ENCODE measurements at regions not wholly inside any gene's neighbourhood (a gene's known extent, or its start where the extent isn't known, plus 50 kb on each side); places are given as distances from the start of the nearest gene placed in this dataset.

DNA sequence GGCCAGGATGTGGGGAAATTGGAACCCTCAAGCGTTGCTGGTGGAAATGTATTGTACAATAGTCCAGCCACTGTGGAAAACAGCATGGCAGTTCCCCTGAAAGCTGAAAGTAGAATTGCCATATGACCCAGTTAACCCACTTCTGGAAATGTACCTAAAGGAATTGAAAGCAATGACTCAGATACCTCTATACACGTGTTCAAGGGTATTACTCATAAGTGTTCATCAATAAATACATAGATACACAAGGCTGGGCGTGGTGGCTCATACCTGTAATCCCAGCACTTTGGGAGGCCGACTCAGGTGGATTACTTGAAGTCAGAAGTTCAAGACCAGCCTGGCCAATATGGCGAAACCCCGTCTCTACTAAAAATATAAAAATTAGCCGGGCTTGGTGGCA is 71.9 kb upstream of the IRS2 start:
- no peak for DNase-seq (ENCODE audit: low spot score)
- TF ChIP-seq, protein P1, sequence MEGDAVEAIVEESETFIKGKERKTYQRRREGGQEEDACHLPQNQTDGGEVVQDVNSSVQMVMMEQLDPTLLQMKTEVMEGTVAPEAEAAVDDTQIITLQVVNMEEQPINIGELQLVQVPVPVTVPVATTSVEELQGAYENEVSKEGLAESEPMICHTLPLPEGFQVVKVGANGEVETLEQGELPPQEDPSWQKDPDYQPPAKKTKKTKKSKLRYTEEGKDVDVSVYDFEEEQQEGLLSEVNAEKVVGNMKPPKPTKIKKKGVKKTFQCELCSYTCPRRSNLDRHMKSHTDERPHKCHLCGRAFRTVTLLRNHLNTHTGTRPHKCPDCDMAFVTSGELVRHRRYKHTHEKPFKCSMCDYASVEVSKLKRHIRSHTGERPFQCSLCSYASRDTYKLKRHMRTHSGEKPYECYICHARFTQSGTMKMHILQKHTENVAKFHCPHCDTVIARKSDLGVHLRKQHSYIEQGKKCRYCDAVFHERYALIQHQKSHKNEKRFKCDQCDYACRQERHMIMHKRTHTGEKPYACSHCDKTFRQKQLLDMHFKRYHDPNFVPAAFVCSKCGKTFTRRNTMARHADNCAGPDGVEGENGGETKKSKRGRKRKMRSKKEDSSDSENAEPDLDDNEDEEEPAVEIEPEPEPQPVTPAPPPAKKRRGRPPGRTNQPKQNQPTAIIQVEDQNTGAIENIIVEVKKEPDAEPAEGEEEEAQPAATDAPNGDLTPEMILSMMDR (IDR thresholded peaks at IDR 0.05; ENCODE audit: extremely low read depth, missing control alignments), result no peak

DNA sequence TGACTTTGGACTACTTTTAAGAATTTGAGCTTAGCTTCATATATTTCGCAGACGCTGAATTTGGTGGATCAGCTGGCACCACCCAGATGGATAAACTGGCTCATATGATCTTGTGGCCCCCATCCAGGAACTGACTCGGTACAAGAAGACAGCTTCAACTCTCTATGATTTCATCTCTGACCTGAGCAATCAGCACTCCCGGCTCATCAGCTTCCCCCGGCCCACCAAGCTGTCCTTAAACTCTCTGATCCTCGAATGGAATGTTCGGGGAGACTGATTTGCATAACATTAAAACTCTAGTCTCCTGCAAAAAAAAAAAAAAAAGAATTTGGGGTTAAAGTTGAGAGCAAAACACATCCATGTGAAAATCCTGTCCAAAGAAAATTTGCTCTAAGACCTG is 71.4 kb upstream of the IRS2 start:
- TF ChIP-seq, protein P1 (IDR thresholded peaks at IDR 0.05; ENCODE audit: extremely low read depth, missing control alignments), result no peak
- no peak for DNase-seq (ENCODE audit: low spot score)

DNA sequence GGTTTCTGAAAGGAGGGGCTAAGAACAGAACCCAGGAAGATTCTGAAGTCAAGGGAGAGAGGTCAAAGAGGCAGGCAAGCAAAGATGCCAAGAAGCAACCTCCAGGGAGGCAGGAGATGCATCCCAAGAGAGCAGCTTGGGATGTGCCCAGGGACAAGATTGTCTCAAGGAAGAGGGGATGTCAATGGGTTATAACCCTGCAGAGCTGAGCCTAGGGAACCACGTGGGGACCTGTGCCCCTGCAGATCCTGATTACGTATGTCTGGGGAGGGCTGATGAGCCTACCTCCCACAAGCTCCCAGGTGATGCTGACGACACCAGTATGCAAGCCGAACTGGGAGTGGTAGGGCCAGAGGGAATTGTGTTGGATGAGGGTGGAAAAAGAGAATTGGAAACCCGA is 70.9 kb upstream of the IRS2 start:
- TF ChIP-seq, protein P1 (IDR thresholded peaks at IDR 0.05; ENCODE audit: extremely low read depth, missing control alignments), result no peak

DNA sequence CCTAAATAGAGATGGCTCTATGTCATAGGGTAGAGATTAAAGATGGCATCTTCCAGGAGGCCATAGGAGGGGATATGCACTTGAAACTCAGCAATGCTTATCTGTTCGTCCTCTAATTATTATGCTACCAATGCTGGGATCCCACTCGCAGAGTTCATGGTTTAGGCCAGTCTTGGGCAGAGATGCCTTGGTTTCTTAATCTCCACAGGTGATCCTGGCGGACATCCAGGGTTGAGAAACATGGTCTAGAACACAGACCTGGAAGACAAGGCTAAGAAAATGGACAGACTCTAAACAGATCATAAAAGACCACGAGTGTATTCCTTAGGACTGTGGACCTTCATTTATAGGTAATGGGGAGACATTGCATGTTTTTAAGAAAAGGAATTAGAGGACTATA is 70.0 kb upstream of the IRS2 start:
- TF ChIP-seq, protein P1 (IDR thresholded peaks at IDR 0.05; ENCODE audit: extremely low read depth, missing control alignments), result no peak
- no peak for DNase-seq (ENCODE audit: low spot score)

More for the DNA sequence above, 70.9 kb upstream of the IRS2 start:
- DNase-seq (ENCODE audit: low spot score), result no peak

DNA sequence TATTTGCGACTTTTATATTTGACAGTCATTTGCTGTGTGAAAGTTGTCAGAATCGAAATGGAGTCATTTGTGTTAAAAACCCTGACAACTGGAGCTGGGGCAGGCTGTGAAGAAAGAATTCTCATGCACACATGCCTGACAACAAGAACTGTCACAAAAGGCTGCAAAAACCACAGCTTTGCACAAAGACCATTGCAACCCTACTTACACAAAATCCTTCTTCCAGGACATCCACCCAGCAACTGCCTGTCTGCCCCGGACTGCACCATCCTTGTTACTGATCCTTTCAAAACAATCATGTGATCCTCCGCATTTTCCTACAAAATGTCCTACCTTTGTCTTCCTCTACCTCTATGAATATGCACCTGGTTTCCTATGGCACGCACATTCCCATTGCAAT is 66.8 kb upstream of the IRS2 start:
- no peak for DNase-seq (ENCODE audit: low spot score)
- TF ChIP-seq, protein P1 (IDR thresholded peaks at IDR 0.05; ENCODE audit: extremely low read depth, missing control alignments), result no peak

DNA sequence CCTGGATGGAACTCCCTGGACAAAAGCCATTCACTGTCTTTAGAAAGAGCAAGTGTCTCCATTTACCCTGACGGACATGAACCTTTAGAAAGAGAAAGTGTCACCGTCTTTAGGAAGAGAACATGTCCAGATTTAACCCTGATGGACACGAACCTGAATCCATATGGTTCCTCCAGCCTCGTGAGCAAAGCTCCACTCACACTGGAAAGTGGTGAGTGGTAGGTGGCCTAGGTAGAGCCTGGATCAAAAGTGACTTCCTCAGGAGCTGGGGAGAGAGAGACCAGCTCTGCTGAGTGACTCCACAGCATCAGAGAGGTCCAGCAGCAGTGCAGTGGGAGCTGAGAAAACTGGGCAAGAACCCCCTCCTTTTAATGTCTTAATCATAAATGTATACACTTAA is 59.8 kb upstream of the IRS2 start:
- no peak for DNase-seq (ENCODE audit: low spot score)

DNA sequence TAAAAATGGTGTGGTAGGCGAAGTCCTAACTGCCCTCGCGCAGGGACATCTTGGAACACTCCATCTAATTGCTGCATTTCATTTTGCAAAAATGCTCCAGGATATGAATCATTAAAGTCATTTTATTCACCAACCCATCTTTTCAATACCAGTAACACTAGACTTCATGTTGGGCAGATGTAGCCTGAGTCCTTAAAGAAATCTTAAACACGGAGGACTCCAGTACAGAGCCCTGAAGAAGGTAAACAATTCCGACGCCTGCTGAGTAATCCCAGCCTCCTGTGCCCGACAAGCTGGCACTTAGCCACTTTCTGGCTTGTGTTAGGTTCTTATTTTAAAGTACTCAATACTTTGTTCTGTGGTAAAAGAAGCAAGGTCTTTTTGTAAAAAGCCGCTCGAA is 58.0 kb upstream of the IRS2 start:
- no peak for DNase-seq (ENCODE audit: low spot score)
- TF ChIP-seq, protein P1 (IDR thresholded peaks at IDR 0.05; ENCODE audit: extremely low read depth, missing control alignments), result no peak

More for the DNA sequence above, 59.8 kb upstream of the IRS2 start:
- TF ChIP-seq, protein P1 (IDR thresholded peaks at IDR 0.05; ENCODE audit: extremely low read depth, missing control alignments), result no peak
